NK-92 (cell line): ENCODE measurements at regions not wholly inside any gene's neighbourhood (a gene's known extent, or its start where the extent isn't known, plus 50 kb on each side); places are given as distances from the start of the nearest gene placed in this dataset.

ENCODE experiments used
- DNase-seq: peaks from one replicate; lab custom pipeline; 2025; ENCODE audit not compliant: unreplicated experiment; lab: John Stamatoyannopoulos, UW

DNA sequence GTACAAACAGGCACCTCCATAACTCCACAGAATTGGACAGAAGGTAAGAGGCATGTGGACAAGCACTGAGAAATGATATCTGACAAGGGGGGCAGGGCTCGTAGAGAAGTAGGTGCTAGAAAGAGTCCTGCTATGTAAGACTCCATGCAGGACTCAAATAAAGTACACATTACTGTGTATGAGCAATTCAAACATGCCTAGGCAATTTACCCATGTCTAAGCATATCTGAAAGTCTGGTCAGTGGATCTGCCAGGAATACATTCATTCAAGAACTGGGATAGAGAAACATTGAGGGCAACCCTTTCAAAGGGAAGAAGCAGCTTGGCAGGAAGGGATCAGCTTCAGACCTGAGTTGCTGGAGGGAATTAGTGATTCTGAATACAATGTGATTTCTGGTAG lies 174.1 kb upstream of the MCTP2 start:
- no peak for DNase-seq

- DNase-seq: no peak
Measured at GRCh38 chr15:94056314-94056713, 175.0 kb upstream of the MCTP2 start.

DNA sequence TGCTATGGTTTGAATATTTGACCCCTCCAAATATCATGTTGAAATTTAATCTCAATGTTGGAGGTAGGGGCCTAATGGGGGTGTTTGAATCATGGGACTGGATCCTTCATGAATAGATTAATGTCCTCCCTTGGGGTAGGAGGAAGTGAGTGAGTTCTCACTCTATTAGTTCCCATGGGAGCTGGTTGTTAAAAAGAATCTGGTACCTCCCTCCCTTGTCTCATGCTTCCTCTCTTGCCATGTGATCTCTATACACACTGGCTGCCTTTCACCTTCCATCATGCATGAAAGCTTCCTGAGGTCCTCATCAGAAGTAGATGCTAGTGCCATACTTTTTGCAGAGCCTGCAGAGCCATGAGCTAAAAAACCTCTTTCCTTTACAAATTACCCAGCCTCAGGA lies 177.7 kb upstream of the MCTP2 start:
- no peak for DNase-seq

GRCh38 chr15:94052711-94053110 lies 178.7 kb upstream of the MCTP2 start:
- no peak for DNase-seq

DNA sequence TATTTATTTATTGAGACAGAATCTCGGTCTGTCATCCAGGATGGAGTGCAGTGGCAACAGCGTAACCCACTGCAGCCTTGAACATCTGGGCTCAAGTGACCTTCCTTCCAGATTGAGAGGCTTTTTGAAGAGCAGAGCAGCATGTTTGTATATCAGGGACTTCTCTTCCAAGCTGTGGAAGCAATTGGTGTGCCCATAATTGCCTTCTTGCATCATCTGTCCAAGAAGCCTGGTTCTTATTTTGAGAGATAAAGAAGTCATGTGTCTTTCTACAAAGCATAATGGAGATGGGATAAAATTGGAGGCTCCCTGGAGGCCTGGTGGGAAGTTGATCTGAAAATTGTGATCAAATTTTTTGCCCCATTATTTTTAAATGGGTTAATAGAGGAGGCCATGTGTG lies 183.8 kb upstream of the MCTP2 start:
- DNase-seq: no peak

- DNase-seq: no peak
Measured at GRCh38 chr15:94042180-94042928, 189.0 kb upstream of the MCTP2 start.

GRCh38 chr15:94041746-94042145 lies 189.6 kb upstream of the MCTP2 start:
- DNase-seq: no peak

GRCh38 chr15:94040541-94041248 lies 190.7 kb upstream of the MCTP2 start:
- no peak for DNase-seq

GRCh38 chr15:94036156-94036555 lies 195.2 kb upstream of the MCTP2 start:
- DNase-seq: no peak

DNA sequence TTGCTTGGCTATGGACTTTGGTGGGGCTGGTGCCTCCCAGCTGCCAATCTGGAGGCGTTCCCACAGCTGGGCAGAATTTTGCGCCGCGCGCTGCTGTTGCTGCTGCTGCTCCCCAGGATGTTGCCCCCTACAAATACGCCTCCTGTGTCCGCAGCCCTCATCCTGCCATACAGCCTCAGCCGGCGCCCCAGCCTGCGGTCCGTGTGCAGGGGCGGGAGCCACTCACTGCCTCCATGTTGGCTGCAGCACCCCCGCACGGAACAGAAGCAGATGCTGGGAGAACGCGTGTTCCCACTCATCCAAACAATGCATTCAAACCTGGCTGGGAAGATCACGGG lies 197.7 kb upstream of the MCTP2 start:
- DNase-seq: no peak

- DNase-seq: no peak
Measured at GRCh38 chr15:94033014-94033682, 198.2 kb upstream of the MCTP2 start.

- DNase-seq: no peak
Measured at GRCh38 chr15:94032571-94032970, 198.8 kb upstream of the MCTP2 start.

DNA sequence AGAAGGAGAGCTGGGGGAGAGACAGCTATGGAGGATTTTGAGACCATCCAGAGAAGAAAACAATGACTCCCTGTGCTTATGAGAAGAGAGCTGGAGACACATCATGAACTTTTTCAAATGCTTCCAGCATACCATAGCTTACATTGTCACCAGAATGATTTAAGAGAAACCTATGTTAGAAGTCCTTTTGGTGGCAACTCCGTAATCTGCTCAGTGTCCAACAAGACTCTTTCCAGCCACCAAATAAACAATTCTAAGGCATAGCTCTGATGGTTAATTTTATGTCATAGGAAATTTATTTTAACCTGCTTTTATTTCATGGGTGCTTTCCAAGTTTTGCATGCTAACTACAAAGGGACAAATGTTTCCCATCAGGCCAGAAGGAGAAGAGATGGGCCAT lies 200.3 kb upstream of the MCTP2 start:
- DNase-seq: no peak

- DNase-seq: no peak
Measured at GRCh38 chr15:94029495-94029894, 201.9 kb upstream of the MCTP2 start.

GRCh38 chr15:94028809-94029208 lies 202.6 kb upstream of the MCTP2 start:
- DNase-seq: no peak

GRCh38 chr15:94028121-94028520 lies 203.2 kb upstream of the MCTP2 start:
- DNase-seq: no peak

DNA sequence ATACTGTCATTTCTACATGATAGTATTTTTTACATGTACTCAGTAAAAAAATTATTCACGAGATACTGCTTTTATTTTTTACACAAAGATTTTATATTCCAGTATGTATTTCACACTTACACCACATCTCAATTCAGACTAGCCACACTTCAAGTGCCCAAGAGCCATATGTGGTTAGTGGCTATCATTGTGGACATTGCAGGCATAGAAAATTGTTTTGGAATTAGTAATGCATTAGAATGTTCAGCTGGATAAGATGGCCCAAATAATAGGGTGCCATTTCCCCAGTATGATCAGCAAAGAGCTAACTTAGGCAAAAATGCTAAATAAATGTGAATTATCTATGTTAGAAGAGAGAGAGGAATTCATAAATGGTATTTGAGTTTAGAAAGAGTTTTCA lies 203.8 kb upstream of the MCTP2 start:
- DNase-seq: no peak

DNA sequence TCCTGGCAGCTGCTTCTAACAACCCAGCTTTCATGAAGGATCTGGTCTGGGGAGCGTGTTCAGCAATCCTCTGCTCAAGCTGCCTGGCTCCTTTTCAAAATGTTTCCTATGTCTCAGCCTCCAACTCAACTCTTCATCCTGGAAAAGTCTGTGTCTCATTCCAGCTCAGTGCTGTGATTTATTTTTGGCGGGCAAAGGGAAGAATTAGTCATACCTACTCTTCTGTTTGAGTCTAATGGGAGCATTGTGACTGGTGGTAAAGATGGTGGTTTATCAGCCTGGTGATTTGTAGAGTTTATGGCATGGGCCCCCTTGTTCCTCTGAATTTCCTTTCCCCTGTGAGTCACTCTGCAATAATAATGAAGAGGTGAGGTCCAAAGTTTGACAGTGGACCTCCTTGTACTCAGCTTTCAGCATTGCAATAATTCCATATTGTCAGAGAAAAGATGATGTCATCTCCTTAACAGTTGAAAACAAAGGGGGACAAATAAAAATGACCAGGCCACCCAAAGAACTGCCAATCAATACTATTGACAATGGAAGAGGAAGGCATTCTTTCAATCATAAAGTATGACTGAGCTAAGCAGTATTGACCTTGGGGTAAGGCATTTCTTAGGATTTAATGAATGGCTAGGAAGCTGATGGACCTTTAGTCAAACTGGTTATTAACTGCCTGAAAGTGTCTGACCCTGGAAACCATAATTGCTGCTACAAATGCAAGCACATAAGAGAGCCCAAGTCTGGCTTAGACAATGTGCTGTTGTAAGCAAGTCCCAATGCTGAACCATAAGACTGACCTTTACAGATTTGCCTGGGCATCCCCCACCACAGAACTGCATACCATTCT lies 204.7 kb upstream of the MCTP2 start:
- no peak for DNase-seq

- DNase-seq: no peak
Measured at GRCh38 chr15:94023531-94023930, 207.8 kb upstream of the MCTP2 start.

DNA sequence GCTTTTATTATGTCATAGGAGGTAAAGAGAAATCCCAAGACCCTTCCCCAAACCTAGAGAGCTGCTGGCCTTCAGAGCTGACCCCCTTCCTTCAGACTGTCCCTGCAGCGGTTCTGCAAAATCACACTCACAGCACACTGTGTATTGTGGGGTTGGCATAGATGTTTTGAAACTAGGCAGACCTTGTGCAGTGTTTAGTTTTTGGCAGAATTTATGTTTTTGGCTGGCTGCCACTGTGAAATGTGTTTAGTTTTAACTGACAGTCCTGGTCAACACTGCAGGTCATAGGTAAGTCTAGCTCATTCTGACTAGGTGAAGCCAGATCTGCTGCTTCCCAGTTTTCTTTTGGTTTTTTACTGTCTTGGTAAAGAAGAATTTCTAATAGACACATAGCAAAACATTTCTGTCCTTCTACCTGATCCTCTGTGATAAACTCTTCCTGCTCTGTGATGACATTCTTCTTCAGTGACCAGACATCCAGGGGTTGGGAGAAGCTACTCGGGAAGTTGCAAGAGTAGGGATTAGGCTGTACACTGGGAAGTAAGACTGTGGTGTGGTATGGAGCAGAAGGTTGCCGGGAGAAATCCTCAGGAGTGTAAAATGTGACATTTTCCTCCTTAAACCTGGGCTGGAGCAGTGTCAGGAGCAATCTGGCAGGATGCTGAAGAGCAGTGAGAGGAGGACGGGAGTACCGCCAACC lies 209.6 kb upstream of the MCTP2 start:
- DNase-seq: no peak

DNA sequence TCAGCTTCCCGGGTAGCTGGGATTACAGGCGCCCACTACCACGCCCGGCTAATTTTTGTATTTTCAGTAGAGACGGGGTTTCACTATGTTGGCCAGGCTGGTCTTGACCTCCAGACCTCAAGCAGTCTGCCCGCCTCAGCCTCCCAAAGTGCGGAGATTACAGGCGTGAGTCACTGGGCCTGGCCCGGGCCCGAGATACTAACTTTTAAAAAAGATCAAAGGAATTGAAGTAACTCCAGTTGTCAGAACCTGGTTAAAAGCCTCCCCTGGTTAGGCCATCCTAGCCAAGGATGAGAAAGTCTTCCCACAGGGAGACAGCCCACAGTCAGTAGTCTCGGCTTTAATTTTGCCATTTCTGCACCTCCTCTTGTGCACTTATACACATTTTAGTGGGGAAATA lies 212.3 kb upstream of the MCTP2 start:
- no peak for DNase-seq
